RWPE2 (cell line): ENCODE measurements at regions not wholly inside any gene's neighbourhood (a gene's known extent, or its start where the extent isn't known, plus 50 kb on each side); places are given as distances from the start of the nearest gene placed in this dataset.

Source experiments
- ATAC-seq: fragments of 200-7000 bp; cut with Tn5 transposase; 3 replicates; pipeline ENCODE4 v1.9.1; 2021; ENCODE audit warnings: low read depth
- DNase-seq: peaks from one replicate; pipeline ENCODE4 v3.0.0-alpha.2; 2020; ENCODE audit warnings: low spot score
- H3K27ac ChIP-seq: fragments of 450-650 bp; 2 replicates; pipeline ENCODE4 v1.5.1; 2017; ENCODE audit warnings: mild to moderate bottlenecking; ENCODE audit not compliant: poor library complexity, severe bottlenecking
- H3K27me3 ChIP-seq: fragments of 250-450 bp; sonication (Bioruptor Pico); 2 replicates; pipeline ENCODE4 v1.5.1; 2021; ENCODE audit warnings: mild to moderate bottlenecking, moderate library complexity; ENCODE audit not compliant: insufficient read depth, poor library complexity, severe bottlenecking
- H3K36me3 ChIP-seq: fragments of 250-450 bp; sonication (Bioruptor Pico); 2 replicates; pipeline ENCODE4 v1.5.1; 2020; ENCODE audit warnings: low read depth, mild to moderate bottlenecking, moderate library complexity
- H3K4me1 ChIP-seq: fragments of 250-450 bp; sonication (Bioruptor Pico); 2 replicates; pipeline ENCODE4 v1.5.1; 2021; ENCODE audit warnings: mild to moderate bottlenecking, moderate library complexity; ENCODE audit not compliant: insufficient read depth, poor library complexity, severe bottlenecking
- H3K4me3 ChIP-seq: fragments of 250-450 bp; sonication (Bioruptor Pico); 2 replicates; pipeline ENCODE4 v1.5.1; 2021; ENCODE audit warnings: mild to moderate bottlenecking, moderate library complexity; ENCODE audit not compliant: severe bottlenecking
- H3K9me3 ChIP-seq: fragments of 250-450 bp; sonication (Bioruptor Pico); 2 replicates; pipeline ENCODE4 v1.5.1; 2021; ENCODE audit warnings: mild to moderate bottlenecking, moderate library complexity; ENCODE audit not compliant: severe bottlenecking
- TF ChIP-seq, protein P1 (sequence below): fragments of 450-650 bp; IDR thresholded peaks from one replicate; pipeline ENCODE4 v1.5.1; 2017; ENCODE audit warnings: mild to moderate bottlenecking, moderate library complexity; ENCODE audit not compliant: poor library complexity, severe bottlenecking

- ATAC-seq, result no peak
- DNase-seq, result no peak
- Histone ChIP-seq H3K4me1 (no peaks in the 10 kb centered on the region), H3K27ac (no peak overlapping the region), H3K4me3 (no peak overlapping the region), H3K27me3 (no peaks in the 10 kb centered on the region), H3K9me3 (no peaks in the 10 kb centered on the region), H3K36me3 (no peaks in the 10 kb centered on the region)
- TF ChIP-seq, protein P1, sequence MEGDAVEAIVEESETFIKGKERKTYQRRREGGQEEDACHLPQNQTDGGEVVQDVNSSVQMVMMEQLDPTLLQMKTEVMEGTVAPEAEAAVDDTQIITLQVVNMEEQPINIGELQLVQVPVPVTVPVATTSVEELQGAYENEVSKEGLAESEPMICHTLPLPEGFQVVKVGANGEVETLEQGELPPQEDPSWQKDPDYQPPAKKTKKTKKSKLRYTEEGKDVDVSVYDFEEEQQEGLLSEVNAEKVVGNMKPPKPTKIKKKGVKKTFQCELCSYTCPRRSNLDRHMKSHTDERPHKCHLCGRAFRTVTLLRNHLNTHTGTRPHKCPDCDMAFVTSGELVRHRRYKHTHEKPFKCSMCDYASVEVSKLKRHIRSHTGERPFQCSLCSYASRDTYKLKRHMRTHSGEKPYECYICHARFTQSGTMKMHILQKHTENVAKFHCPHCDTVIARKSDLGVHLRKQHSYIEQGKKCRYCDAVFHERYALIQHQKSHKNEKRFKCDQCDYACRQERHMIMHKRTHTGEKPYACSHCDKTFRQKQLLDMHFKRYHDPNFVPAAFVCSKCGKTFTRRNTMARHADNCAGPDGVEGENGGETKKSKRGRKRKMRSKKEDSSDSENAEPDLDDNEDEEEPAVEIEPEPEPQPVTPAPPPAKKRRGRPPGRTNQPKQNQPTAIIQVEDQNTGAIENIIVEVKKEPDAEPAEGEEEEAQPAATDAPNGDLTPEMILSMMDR, result no peak
Observed at GRCh38 chr6:97644353-97644752, 361.3 kb upstream of the MMS22L start.

DNA sequence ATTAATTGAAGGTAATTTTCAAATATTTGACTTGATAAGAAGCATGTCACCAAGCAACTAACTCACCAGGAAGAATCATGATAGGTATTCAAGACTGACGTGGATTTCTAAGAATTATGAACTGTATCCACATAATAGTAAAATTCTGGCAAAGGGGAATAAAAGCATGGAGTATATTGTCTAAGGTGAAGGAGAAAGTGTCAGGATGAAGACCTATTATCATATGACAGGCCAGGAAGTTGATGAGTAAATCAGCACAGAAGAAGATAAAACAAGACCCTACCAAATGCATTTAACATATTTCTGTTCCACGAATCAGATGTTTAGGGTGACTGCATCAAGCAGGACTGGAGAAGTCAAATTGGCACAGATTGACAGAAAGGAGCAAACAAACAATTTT is 362.7 kb upstream of the MMS22L start:
- ATAC-seq, result no peak
- H3K27me3 ChIP-seq, result no peaks in the 10 kb centered on the region
- no peak for DNase-seq
- TF ChIP-seq, protein P1, result no peak
- H3K36me3 ChIP-seq, result no peaks in the 10 kb centered on the region
- no peak overlapping the region for H3K27ac ChIP-seq
- H3K4me3 ChIP-seq, result no peak overlapping the region
- H3K9me3 ChIP-seq, result no peaks in the 10 kb centered on the region
- H3K4me1 ChIP-seq, result no peaks in the 10 kb centered on the region

DNA sequence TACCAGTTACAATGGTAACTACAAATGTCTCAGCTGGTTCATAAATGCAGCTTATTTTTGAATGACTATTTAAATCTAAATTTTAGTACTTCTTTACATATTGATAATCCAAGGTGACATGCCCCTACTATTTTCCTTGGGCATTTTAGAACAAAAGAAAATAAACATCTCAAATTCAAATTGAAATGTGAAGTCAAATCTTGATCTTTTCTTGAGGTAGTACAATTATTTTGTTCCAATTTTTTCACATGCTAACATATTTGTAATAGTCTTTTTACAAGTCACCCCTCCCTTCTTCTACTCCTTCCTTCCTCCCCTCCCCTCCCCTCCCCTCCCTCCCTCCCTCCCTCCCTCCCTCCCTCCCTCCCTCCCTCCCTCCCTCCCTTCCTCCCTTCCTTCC is 370.1 kb upstream of the MMS22L start:
- Histone ChIP-seq H3K9me3 (no peaks in the 10 kb centered on the region), H3K4me1 (no peaks in the 10 kb centered on the region), H3K36me3 (no peaks in the 10 kb centered on the region), H3K4me3 (no peak overlapping the region), H3K27ac (no peak overlapping the region), H3K27me3 (no peaks in the 10 kb centered on the region)
- TF ChIP-seq, protein P1, result no peak
- DNase-seq, result no peak
- no peak for ATAC-seq

DNA sequence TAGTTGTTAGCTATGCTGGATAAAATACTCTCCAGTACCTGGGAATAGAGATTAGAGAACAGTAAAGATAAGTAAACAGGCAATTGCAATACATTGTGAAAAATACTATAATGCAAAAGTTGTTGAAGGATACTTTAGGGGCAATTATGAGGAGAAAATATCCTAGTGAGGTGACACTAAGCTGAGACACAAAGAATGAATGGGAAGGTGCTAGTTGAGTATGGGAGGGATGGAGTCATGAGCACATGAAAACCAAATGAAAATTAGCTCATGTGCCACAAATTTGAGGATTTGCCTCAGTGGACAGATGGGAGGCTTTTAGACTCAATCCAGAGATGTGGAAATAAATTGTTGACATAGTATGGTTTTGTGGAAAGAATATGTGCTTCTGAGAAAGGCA is 370.5 kb upstream of the MMS22L start:
- Histone ChIP-seq H3K4me3 (no peak overlapping the region), H3K27ac (no peak overlapping the region), H3K4me1 (no peaks in the 10 kb centered on the region), H3K27me3 (no peaks in the 10 kb centered on the region), H3K9me3 (no peaks in the 10 kb centered on the region), H3K36me3 (no peaks in the 10 kb centered on the region)
- ATAC-seq (no peak), DNase-seq (no peak)
- TF ChIP-seq, protein P1, result no peak

GRCh38 chr6:97654674-97655073 is 371.7 kb upstream of the MMS22L start:
- Histone ChIP-seq H3K27me3 (no peaks in the 10 kb centered on the region), H3K36me3 (no peaks in the 10 kb centered on the region), H3K4me3 (no peak overlapping the region), H3K9me3 (no peaks in the 10 kb centered on the region), H3K4me1 (no peaks in the 10 kb centered on the region), H3K27ac (no peak overlapping the region)
- ATAC-seq (no peak), DNase-seq (no peak)
- TF ChIP-seq, protein P1, result no peak
